BLaER1 (cell line): ENCODE measurements at regions not wholly inside any gene's neighbourhood (a gene's known extent, or its start where the extent isn't known, plus 50 kb on each side); places are given as distances from the start of the nearest gene placed in this dataset.

Experiments
- H3K27ac ChIP-seq: shearing (Covaris generic); formaldehyde crosslinking; 2 replicates; pipeline ENCODE4 v1.8.1; 2022
- H3K27me3 ChIP-seq: shearing (Covaris generic); formaldehyde crosslinking; 2 replicates; pipeline ENCODE4 v1.8.1; 2022
- H3K36me3 ChIP-seq: shearing (Covaris generic); formaldehyde crosslinking; 2 replicates; pipeline ENCODE4 v1.8.1; 2022
- H3K4me1 ChIP-seq: shearing (Covaris generic); formaldehyde crosslinking; 2 replicates; pipeline ENCODE4 v1.8.1; 2022
- H3K4me2 ChIP-seq: shearing (Covaris generic); formaldehyde crosslinking; 2 replicates; pipeline ENCODE4 v1.8.1; 2022
- H3K4me3 ChIP-seq: shearing (Covaris generic); formaldehyde crosslinking; 2 replicates; pipeline ENCODE4 v1.8.1; 2022
- H3K9ac ChIP-seq: shearing (Covaris generic); formaldehyde crosslinking; 2 replicates; pipeline ENCODE4 v1.8.1; 2022
- H3K9me3 ChIP-seq: shearing (Covaris generic); formaldehyde crosslinking; 2 replicates; pipeline ENCODE4 v1.8.1; 2022
- H4K20me1 ChIP-seq: shearing (Covaris generic); formaldehyde crosslinking; 2 replicates; pipeline ENCODE4 v1.8.1; 2022
- Cebpa-rat ChIP-seq: shearing (Covaris generic); IDR thresholded peaks from 2 replicates; pipeline ENCODE4 v1.8.1; 2022

DNA sequence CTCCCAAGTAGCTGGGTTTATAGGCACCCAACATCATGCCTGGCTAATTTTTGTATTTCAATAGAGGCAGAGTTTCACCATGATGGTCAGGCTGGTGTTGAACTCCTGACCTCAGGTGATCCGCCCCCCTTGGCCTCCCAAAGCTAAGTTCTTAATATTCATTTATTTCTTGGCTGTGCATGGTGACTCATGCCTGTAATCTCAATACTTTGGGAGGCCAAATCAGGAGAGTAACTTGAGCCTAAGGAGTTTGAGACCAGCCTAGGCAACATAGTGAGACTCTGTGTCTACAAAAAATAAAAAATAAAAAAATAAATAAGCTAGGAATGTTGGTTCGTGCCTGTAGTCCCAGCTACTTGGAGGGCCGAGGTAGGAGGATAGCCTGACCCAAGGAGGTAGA lies 587.1 kb upstream of the FTMT start:
- Histone ChIP-seq H3K4me3 (no peak overlapping the region), H3K4me1 (no peaks in the 10 kb centered on the region), H3K9me3 (no peaks in the 10 kb centered on the region), H3K4me2 (no peak overlapping the region), H4K20me1 (no peaks in the 10 kb centered on the region), H3K9ac (no peak overlapping the region), H3K27me3 (no peaks in the 10 kb centered on the region), H3K27ac (no peak overlapping the region), H3K36me3 (no peaks in the 10 kb centered on the region)
- no peak for TF ChIP-seq Cebpa-rat

DNA sequence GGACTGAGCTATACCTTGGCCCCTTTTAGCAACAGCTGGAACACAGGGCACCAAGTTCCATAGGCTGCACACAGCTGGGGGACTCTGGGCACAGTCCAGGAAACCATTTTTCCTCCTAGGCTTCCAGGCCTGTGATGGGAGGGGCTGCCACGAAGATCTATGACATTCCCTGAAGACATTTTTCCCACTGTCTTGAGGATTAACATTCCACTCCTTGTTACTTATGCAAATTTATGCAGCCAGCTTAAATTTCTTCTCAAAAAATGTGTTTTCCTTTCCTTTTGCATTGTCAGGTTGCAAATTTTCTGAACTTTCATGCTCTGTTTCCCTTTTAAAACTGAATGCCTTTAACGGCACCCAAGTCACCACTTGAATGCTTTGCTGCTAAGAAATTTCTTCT lies 580.1 kb upstream of the FTMT start:
- Histone ChIP-seq H3K4me1 (no peaks in the 10 kb centered on the region), H3K36me3 (no peaks in the 10 kb centered on the region), H3K27me3 (no peaks in the 10 kb centered on the region), H3K4me2 (no peak overlapping the region), H4K20me1 (no peaks in the 10 kb centered on the region), H3K9me3 (no peaks in the 10 kb centered on the region), H3K4me3 (no peak overlapping the region), H3K9ac (no peak overlapping the region), H3K27ac (no peak overlapping the region)
- TF ChIP-seq Cebpa-rat: no peak

DNA sequence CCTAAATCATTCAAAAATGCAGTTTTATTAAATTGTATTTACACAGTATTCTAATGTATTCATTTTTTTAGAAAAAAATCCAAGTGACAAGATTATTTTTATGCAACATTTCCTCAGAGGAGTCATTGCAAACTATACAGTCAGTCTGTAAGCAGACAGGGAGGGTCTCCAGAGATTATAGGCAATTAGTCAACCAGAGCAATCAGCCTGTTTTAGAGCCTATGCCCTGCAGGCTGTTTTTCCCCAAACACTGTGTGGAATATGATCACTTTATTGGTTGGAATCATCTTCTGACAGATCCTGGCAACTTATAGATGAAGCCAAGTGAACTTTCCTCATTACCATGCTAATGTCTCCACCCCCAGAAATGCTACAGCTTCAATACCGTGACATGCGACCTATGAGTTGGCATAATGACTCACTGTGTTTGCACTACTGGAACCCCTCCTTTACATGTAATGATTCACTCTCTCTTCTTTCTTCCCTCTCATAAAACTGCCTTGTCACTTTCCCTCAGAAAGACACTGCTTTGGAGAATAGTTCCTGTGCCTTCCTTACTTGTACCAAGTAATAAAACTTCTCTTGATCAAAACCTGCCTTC lies 577.7 kb upstream of the FTMT start:
- Histone ChIP-seq H4K20me1 (no peaks in the 10 kb centered on the region), H3K4me2 (no peak overlapping the region), H3K9me3 (no peaks in the 10 kb centered on the region), H3K27ac (no peak overlapping the region), H3K36me3 (no peaks in the 10 kb centered on the region), H3K27me3 (no peaks in the 10 kb centered on the region), H3K4me3 (no peak overlapping the region), H3K9ac (no peak overlapping the region), H3K4me1 (no peaks in the 10 kb centered on the region)
- no peak for TF ChIP-seq Cebpa-rat

DNA sequence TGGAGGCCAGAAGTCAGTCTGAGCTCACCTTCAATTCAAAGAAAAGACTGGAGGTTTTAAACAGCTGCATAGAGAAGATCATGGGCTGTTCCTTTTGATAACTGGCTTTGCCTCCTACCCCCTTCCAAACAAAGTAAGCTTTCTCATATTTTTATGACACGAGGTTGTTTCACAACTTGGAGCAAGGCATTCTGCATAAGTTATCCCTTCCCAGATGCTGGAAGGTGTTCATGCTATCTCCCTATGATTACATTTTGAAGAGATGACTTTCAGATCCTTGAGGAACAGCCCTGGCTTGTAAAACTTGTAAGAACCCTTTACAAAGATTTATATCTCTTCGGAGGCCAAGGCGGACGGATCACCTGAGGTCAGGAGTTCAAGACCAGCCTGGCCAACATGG lies 571.9 kb upstream of the FTMT start:
- Histone ChIP-seq H3K4me2 (no peak overlapping the region), H3K27ac (no peak overlapping the region)
- TF ChIP-seq Cebpa-rat: no peak

DNA sequence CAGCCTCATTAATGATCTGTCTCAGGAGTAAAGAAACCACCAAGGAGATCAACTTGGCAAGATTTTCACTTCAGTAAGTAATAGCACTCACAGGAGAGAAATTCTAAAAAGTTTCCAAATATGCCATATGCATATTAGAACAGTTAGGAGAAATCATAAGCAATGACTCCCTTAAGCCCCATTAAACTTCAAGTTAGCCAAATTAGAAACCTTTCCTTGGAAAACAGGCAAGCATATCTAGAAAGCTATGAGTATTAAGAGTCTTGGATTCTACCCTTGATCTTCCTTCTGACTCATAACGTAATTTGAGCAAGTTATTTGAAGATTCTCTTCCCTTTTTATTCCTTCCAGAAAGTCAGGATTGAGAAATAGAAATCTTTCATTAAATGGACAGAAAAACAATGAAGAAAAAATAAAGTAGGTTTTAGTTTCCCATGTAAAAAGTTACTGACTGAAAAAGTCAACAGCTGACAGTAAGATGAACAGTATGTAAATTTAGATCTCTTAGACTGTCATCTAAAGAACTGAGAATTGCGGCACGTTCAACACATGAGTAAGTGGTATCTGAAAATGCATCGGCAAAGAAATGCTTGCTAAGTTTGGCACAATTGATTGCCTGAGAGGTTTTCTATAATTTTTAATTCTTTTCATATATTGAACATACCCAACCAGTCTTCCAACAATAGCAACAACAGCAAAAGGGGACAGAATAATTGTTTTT lies 565.7 kb upstream of the FTMT start:
- Histone ChIP-seq H3K36me3 (no peaks in the 10 kb centered on the region), H3K4me1 (no peaks in the 10 kb centered on the region), H4K20me1 (no peaks in the 10 kb centered on the region), H3K9ac (no peak overlapping the region), H3K4me3 (no peak overlapping the region), H3K4me2 (no peak overlapping the region), H3K9me3 (no peaks in the 10 kb centered on the region), H3K27ac (no peak overlapping the region), H3K27me3 (no peaks in the 10 kb centered on the region)
- no peak for TF ChIP-seq Cebpa-rat

More for the DNA sequence above, 571.9 kb upstream of the FTMT start:
- H3K27me3 ChIP-seq: no peaks in the 10 kb centered on the region
- no peaks in the 10 kb centered on the region for H3K4me1 ChIP-seq
- no peak overlapping the region for H3K4me3 ChIP-seq
- no peaks in the 10 kb centered on the region for H3K9me3 ChIP-seq
- H3K9ac ChIP-seq: no peak overlapping the region
- H3K36me3 ChIP-seq: no peaks in the 10 kb centered on the region
- no peaks in the 10 kb centered on the region for H4K20me1 ChIP-seq

DNA sequence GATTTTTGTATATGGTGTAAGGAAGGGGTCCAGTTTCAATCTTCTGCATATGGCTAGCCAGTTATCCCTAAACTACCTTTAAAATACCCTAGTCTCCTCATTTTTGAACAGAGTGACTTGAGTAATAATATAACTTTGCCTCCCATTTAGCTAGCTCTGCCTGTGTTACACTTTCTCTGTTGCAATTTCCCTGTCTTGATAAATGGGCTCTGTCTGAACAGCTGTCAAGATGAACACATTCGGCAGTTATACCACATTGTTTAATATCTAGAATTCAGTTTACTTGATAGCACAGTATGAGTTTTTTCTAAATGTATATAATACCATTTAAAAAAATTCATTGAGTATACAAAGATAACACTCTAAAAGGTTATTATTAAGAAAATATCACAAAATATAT lies 562.9 kb upstream of the FTMT start:
- no peak for TF ChIP-seq Cebpa-rat
- Histone ChIP-seq H3K4me3 (no peak overlapping the region), H3K27me3 (no peaks in the 10 kb centered on the region), H3K4me1 (no peaks in the 10 kb centered on the region), H3K9ac (no peak overlapping the region), H3K27ac (no peak overlapping the region), H3K36me3 (no peaks in the 10 kb centered on the region), H3K9me3 (no peaks in the 10 kb centered on the region), H3K4me2 (no peak overlapping the region), H4K20me1 (no peaks in the 10 kb centered on the region)

DNA sequence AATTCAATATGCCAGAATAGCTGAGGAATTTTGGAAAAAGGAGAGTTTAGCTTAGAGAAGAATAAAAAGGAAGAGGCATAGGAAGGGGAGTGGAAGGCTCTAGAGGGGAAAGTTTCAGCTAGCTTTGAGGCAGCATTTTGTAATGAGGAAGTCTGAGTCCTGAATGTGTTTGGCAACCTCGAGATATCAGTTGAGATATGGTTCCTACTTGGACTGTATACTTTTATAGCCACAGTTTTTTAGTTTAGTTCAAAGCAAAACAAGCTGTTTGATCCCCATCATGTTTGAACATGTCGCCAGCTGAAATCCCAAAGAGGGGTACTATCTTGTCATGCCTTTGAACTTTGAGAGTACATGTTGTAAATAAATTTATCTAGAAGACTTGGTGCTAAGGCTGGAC lies 559.0 kb upstream of the FTMT start:
- TF ChIP-seq Cebpa-rat: no peak
- Histone ChIP-seq H3K36me3 (no peaks in the 10 kb centered on the region), H3K27ac (no peak overlapping the region)

DNA sequence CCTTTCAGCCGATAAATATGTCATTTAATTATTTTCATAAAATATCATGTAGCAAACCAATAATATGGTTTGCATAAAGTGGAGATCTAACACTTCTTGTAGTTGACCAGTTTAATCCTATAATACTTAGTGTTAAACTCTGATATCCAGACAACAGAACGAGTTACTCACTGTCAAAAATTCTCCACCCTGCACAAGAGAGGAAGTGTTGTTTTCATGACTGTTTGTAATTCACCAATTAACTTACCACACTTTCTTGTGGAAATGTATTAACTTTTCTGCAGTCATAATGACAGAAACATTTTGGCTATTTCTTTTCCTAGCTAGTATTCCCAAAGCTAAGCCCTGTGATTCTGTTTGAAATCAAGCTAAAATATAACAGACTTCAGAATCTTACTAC lies 555.3 kb upstream of the FTMT start:
- no peaks in the 10 kb centered on the region for H4K20me1 ChIP-seq
- no peak overlapping the region for H3K9ac ChIP-seq
- H3K4me1 ChIP-seq: no peaks in the 10 kb centered on the region
- no peaks in the 10 kb centered on the region for H3K36me3 ChIP-seq
- no peak overlapping the region for H3K4me2 ChIP-seq
- no peaks in the 10 kb centered on the region for H3K27me3 ChIP-seq
- no peak for TF ChIP-seq Cebpa-rat
- no peaks in the 10 kb centered on the region for H3K9me3 ChIP-seq
- no peak overlapping the region for H3K4me3 ChIP-seq
- H3K27ac ChIP-seq: no peak overlapping the region

More for the DNA sequence above, 559.0 kb upstream of the FTMT start:
- Histone ChIP-seq H4K20me1 (no peaks in the 10 kb centered on the region), H3K4me1 (no peaks in the 10 kb centered on the region), H3K9me3 (no peaks in the 10 kb centered on the region), H3K4me2 (no peak overlapping the region), H3K9ac (no peak overlapping the region), H3K27me3 (no peaks in the 10 kb centered on the region), H3K4me3 (no peak overlapping the region)

DNA sequence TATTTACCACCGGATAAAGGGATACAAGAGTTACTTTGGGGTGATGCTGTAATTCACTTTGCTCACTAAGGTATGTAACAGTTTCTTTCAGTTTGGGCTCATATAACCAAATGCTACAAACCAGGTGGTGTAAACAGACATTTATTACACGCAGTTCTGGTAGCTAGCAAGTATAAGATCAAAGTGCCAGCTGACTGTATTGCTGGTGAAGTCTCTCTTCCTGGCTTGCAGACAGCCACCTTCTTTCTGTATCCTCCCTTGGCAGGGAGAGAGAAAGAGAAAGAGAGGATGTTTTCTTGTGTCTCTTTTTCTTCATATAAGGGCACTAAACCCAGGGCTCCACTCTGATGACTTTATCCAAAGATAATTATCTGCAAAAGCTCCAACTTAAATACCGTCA lies 552.5 kb upstream of the FTMT start:
- Histone ChIP-seq H3K4me3 (no peak overlapping the region), H3K36me3 (no peaks in the 10 kb centered on the region), H3K9ac (no peak overlapping the region), H3K27ac (no peak overlapping the region), H3K27me3 (no peaks in the 10 kb centered on the region), H3K4me1 (no peaks in the 10 kb centered on the region), H3K9me3 (no peaks in the 10 kb centered on the region), H3K4me2 (no peak overlapping the region), H4K20me1 (no peaks in the 10 kb centered on the region)
- no peak for TF ChIP-seq Cebpa-rat

DNA sequence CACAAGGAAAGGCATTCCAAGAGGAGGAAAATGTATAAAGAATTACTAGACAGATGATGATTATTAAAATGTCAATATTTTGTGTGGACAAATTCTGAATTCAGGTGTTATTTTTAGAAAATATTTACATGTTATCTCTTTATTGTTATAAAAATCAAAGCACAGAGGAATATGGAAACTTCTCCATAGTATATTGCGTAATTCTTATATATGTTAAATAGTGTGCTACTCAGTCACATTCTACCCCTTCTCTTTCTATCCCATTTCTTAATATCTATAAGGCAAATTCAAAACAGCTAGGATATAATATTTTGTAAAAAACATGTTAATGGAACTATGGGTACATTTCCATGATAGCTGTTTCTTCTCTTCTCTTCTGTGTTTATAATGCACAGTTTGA lies 546.8 kb upstream of the FTMT start:
- H3K36me3 ChIP-seq: no peaks in the 10 kb centered on the region
- no peak overlapping the region for H3K9ac ChIP-seq
- no peaks in the 10 kb centered on the region for H3K4me1 ChIP-seq
- no peaks in the 10 kb centered on the region for H3K27me3 ChIP-seq
- no peak overlapping the region for H3K4me3 ChIP-seq
- H3K4me2 ChIP-seq: no peak overlapping the region
- no peak overlapping the region for H3K27ac ChIP-seq
- no peak; the same call in 1 of the 2 replicates for TF ChIP-seq Cebpa-rat
- no peaks in the 10 kb centered on the region for H3K9me3 ChIP-seq
- H4K20me1 ChIP-seq: no peaks in the 10 kb centered on the region
